ENCODE measurements at regions not wholly inside any gene's neighbourhood (a gene's known extent, or its start where the extent isn't known, plus 50 kb on each side); places are given as distances from the start of the nearest gene placed in this dataset.

DNA sequence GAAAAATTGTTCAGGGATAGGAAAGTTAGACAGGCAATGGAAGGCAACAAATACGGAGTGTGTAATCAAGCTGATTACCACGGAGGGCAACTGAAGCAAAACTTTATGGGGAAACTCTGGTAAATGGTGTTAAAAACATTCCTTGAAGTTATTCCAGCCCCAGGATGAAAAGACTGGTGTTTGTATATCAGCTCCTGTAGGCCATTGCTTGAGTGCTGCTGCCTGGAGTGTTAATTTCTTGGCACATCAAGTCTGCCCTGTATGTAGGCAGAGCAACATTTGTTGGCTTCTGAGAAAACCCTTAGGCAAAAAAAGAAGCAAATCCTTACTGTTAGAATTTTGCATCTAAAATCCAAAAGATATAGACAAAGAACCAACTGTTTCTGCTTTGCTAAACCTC, 686.5 kb upstream of the ACO1 start:
- Histone ChIP-seq H3K4me3 (ENCODE audit: control insufficient read depth in 2 of 3, extremely low read depth in 1 of 3, insufficient read depth in 2 of 3, low read depth in 1 of 3, low read length in 3 of 3) (no peak overlapping the region), H3K9me3 (ENCODE audit: control insufficient read depth, low read depth, low read length) (no peaks in the 10 kb centered on the region), H3K27me3 (ENCODE audit: control insufficient read depth, extremely low read depth, insufficient read depth, low read length) (no peaks in the 10 kb centered on the region), H3K9ac (ENCODE audit: control insufficient read depth, extremely low read depth, insufficient read depth, low read length) (no peak overlapping the region), H3K4me2 (ENCODE audit: control insufficient read depth, extremely low read depth, insufficient read depth, low read depth, low read length) (no peak overlapping the region), H2AFZ (ENCODE audit: control insufficient read depth, low read length) (no peak overlapping the region), H3K27ac (ENCODE audit: control insufficient read depth, insufficient read depth, low read length) (no peak overlapping the region), H4K20me1 (ENCODE audit: control insufficient read depth, extremely low read depth, insufficient read depth, low read length) (no peaks in the 10 kb centered on the region), H3K79me2 (ENCODE audit: control insufficient read depth, insufficient read depth, low read length) (no peaks in the 10 kb centered on the region), H3K9me1 (ENCODE audit: control insufficient read depth, extremely low read depth, insufficient read depth, low read length) (no peaks in the 10 kb centered on the region), H3K4me1 (ENCODE audit: control insufficient read depth, extremely low read depth, insufficient read depth, low read length) (peaks cover 9% of the 10 kb centered on the region), H3K36me3 (ENCODE audit: control insufficient read depth in 2 of 2, extremely low read depth in 1 of 2, insufficient read depth in 2 of 2, low read length in 2 of 2) (no peaks in the 10 kb centered on the region)
- DNase-seq (ENCODE audit: low read depth, low spot score) (no peak), FAIRE-seq (peak; percentile 41)
- TF ChIP-seq, protein P1, sequence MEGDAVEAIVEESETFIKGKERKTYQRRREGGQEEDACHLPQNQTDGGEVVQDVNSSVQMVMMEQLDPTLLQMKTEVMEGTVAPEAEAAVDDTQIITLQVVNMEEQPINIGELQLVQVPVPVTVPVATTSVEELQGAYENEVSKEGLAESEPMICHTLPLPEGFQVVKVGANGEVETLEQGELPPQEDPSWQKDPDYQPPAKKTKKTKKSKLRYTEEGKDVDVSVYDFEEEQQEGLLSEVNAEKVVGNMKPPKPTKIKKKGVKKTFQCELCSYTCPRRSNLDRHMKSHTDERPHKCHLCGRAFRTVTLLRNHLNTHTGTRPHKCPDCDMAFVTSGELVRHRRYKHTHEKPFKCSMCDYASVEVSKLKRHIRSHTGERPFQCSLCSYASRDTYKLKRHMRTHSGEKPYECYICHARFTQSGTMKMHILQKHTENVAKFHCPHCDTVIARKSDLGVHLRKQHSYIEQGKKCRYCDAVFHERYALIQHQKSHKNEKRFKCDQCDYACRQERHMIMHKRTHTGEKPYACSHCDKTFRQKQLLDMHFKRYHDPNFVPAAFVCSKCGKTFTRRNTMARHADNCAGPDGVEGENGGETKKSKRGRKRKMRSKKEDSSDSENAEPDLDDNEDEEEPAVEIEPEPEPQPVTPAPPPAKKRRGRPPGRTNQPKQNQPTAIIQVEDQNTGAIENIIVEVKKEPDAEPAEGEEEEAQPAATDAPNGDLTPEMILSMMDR (optimal IDR thresholded peaks at IDR 0.05 in 1 of 3, IDR thresholded peaks at IDR 0.05 in 1 of 3, conservative IDR thresholded peaks at IDR 0.05 in 1 of 3; ENCODE audit: extremely low read depth in 1 of 3, insufficient read depth in 2 of 3, low read length in 3 of 3), result no peak
- no peak for TF ChIP-seq EZH2 (IDR thresholded peaks at IDR 0.05; ENCODE audit: low read length)
- dilution Hi-C loops (cut with MboI; ENCODE audit: extremely low pct_ligation_motif_present, low sequenced_read_pairs), result no loop called here

DNA sequence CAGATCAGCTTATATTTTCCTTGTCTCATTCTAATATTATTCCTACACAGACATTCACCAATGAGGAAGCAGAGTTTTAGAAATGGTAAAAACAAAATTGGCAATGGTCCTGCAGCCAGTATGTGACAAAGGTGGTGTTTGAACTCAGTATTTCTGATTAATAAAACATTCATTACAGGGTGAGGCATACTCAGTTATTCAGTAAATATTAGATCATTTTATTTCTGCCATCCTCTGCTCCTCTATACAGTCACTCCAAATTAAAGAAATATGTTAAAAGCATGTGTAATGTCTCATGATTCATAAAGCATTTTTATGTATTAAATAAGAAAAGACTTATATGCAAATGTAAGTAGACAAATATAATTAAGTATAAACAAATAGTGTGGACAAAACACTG, 684.6 kb upstream of the ACO1 start:
- no peaks in the 10 kb centered on the region for H3K36me3 ChIP-seq (ENCODE audit: control insufficient read depth in 2 of 2, extremely low read depth in 1 of 2, insufficient read depth in 2 of 2, low read length in 2 of 2)
- dilution Hi-C loops (cut with MboI; ENCODE audit: extremely low pct_ligation_motif_present, low sequenced_read_pairs), result no loop called here
- H3K79me2 ChIP-seq (ENCODE audit: control insufficient read depth, insufficient read depth, low read length), result no peaks in the 10 kb centered on the region
- peak overlapping the region; percentile 37 for H3K27ac ChIP-seq (ENCODE audit: control insufficient read depth, insufficient read depth, low read length)
- H3K9me1 ChIP-seq (ENCODE audit: control insufficient read depth, extremely low read depth, insufficient read depth, low read length), result no peaks in the 10 kb centered on the region
- no peaks in the 10 kb centered on the region for H3K27me3 ChIP-seq (ENCODE audit: control insufficient read depth, extremely low read depth, insufficient read depth, low read length)
- FAIRE-seq, result no peak
- TF ChIP-seq, protein P1 (optimal IDR thresholded peaks at IDR 0.05 in 1 of 3, IDR thresholded peaks at IDR 0.05 in 1 of 3, conservative IDR thresholded peaks at IDR 0.05 in 1 of 3; ENCODE audit: extremely low read depth in 1 of 3, insufficient read depth in 2 of 3, low read length in 3 of 3), result no peak
- no peak for TF ChIP-seq EZH2 (IDR thresholded peaks at IDR 0.05; ENCODE audit: low read length)
- no peak overlapping the region for H3K9ac ChIP-seq (ENCODE audit: control insufficient read depth, extremely low read depth, insufficient read depth, low read length)
- H4K20me1 ChIP-seq (ENCODE audit: control insufficient read depth, extremely low read depth, insufficient read depth, low read length), result no peaks in the 10 kb centered on the region
- H3K4me3 ChIP-seq (ENCODE audit: control insufficient read depth in 2 of 3, extremely low read depth in 1 of 3, insufficient read depth in 2 of 3, low read depth in 1 of 3, low read length in 3 of 3), result peak overlapping the region in 1 of 3 experiments; percentile 4
- no peak for DNase-seq (ENCODE audit: low read depth, low spot score)
- H3K4me2 ChIP-seq (ENCODE audit: control insufficient read depth, extremely low read depth, insufficient read depth, low read depth, low read length), result peak overlapping the region; percentile 14
- H3K9me3 ChIP-seq (ENCODE audit: control insufficient read depth, low read depth, low read length), result no peaks in the 10 kb centered on the region
- no peak overlapping the region for H2AFZ ChIP-seq (ENCODE audit: control insufficient read depth, low read length)
- peaks cover 9% of the 10 kb centered on the region for H3K4me1 ChIP-seq (ENCODE audit: control insufficient read depth, extremely low read depth, insufficient read depth, low read length)

Data from keratinocyte (primary cell).